ENCODE measurements at regions not wholly inside any gene's neighbourhood (a gene's known extent, or its start where the extent isn't known, plus 50 kb on each side); places are given as distances from the start of the nearest gene placed in this dataset.

DNA sequence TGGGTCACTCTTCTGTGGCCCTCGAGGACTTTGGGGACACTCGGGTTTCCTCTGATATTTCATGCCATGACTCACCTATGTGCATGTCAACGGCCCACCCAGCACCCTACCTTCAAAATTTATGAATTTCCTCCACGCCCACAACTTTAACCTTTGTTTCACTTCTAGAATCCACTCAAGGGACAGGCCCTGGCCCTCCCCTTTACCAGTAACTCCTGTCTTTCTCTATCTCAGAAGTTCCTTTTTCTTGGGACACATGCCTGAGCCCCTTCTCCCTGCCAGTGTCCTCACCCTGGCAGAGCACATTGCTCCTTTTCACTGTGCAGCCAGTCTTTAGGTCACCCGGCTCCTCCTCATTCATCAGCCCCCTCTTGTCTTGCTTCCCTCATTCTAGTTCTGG is 282.5 kb upstream of the KLF6 start:
- H3K27ac ChIP-seq (ENCODE audit: low read depth in 1 of 2, low read length in 2 of 2), result peak overlapping the region in 1 of 2 donors; percentile 37
- DNase-seq (ENCODE audit: low spot score), result no peak
- H3K27me3 ChIP-seq (ENCODE audit: control insufficient read depth in 4 of 4, insufficient read depth in 4 of 4, low read length in 3 of 4), result no peaks in the 10 kb centered on the region
- 69% methylated on average over 5 of the region's 5 CpGs for WGBS
- H3K4me3 ChIP-seq (ENCODE audit: low read depth in 1 of 3, low read length in 3 of 3), result no peak overlapping the region
- H3K9ac ChIP-seq (ENCODE audit: low read depth in 1 of 2, low read length in 2 of 2), result no peak overlapping the region
- TF ChIP-seq RXRA (IDR thresholded peaks at IDR 0.05) (no peak), FOXA2 (IDR thresholded peaks at IDR 0.05) (no peak), HNF4A (conservative IDR thresholded peaks at IDR 0.05) (no peak), SP1 (IDR thresholded peaks at IDR 0.05) (no peak), JUND (IDR thresholded peaks at IDR 0.05) (no peak), YY1 (IDR thresholded peaks at IDR 0.05) (no peak), HNF4G (IDR thresholded peaks at IDR 0.05) (no peak)
- TF ChIP-seq, protein P1, sequence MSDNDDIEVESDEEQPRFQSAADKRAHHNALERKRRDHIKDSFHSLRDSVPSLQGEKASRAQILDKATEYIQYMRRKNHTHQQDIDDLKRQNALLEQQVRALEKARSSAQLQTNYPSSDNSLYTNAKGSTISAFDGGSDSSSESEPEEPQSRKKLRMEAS (IDR thresholded peaks at IDR 0.05), result no peak
- TF ChIP-seq, protein P2, sequence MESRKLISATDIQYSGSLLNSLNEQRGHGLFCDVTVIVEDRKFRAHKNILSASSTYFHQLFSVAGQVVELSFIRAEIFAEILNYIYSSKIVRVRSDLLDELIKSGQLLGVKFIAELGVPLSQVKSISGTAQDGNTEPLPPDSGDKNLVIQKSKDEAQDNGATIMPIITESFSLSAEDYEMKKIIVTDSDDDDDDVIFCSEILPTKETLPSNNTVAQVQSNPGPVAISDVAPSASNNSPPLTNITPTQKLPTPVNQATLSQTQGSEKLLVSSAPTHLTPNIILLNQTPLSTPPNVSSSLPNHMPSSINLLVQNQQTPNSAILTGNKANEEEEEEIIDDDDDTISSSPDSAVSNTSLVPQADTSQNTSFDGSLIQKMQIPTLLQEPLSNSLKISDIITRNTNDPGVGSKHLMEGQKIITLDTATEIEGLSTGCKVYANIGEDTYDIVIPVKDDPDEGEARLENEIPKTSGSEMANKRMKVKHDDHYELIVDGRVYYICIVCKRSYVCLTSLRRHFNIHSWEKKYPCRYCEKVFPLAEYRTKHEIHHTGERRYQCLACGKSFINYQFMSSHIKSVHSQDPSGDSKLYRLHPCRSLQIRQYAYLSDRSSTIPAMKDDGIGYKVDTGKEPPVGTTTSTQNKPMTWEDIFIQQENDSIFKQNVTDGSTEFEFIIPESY (IDR thresholded peaks at IDR 0.05), result no peak
- TF ChIP-seq, protein P3, sequence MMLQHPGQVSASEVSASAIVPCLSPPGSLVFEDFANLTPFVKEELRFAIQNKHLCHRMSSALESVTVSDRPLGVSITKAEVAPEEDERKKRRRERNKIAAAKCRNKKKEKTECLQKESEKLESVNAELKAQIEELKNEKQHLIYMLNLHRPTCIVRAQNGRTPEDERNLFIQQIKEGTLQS (IDR thresholded peaks at IDR 0.05), result no peak
- TF ChIP-seq, protein P4, sequence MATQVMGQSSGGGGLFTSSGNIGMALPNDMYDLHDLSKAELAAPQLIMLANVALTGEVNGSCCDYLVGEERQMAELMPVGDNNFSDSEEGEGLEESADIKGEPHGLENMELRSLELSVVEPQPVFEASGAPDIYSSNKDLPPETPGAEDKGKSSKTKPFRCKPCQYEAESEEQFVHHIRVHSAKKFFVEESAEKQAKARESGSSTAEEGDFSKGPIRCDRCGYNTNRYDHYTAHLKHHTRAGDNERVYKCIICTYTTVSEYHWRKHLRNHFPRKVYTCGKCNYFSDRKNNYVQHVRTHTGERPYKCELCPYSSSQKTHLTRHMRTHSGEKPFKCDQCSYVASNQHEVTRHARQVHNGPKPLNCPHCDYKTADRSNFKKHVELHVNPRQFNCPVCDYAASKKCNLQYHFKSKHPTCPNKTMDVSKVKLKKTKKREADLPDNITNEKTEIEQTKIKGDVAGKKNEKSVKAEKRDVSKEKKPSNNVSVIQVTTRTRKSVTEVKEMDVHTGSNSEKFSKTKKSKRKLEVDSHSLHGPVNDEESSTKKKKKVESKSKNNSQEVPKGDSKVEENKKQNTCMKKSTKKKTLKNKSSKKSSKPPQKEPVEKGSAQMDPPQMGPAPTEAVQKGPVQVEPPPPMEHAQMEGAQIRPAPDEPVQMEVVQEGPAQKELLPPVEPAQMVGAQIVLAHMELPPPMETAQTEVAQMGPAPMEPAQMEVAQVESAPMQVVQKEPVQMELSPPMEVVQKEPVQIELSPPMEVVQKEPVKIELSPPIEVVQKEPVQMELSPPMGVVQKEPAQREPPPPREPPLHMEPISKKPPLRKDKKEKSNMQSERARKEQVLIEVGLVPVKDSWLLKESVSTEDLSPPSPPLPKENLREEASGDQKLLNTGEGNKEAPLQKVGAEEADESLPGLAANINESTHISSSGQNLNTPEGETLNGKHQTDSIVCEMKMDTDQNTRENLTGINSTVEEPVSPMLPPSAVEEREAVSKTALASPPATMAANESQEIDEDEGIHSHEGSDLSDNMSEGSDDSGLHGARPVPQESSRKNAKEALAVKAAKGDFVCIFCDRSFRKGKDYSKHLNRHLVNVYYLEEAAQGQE (IDR thresholded peaks at IDR 0.05), result no peak
- TF ChIP-seq, protein P5, sequence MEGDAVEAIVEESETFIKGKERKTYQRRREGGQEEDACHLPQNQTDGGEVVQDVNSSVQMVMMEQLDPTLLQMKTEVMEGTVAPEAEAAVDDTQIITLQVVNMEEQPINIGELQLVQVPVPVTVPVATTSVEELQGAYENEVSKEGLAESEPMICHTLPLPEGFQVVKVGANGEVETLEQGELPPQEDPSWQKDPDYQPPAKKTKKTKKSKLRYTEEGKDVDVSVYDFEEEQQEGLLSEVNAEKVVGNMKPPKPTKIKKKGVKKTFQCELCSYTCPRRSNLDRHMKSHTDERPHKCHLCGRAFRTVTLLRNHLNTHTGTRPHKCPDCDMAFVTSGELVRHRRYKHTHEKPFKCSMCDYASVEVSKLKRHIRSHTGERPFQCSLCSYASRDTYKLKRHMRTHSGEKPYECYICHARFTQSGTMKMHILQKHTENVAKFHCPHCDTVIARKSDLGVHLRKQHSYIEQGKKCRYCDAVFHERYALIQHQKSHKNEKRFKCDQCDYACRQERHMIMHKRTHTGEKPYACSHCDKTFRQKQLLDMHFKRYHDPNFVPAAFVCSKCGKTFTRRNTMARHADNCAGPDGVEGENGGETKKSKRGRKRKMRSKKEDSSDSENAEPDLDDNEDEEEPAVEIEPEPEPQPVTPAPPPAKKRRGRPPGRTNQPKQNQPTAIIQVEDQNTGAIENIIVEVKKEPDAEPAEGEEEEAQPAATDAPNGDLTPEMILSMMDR (IDR thresholded peaks at IDR 0.05; ENCODE audit: low read depth, low read length, missing input control), result no peak
- peaks cover 0 to 3% (median 0%) of the 10 kb centered on the region in 4 donors for H3K4me1 ChIP-seq (ENCODE audit: control insufficient read depth in 4 of 4, insufficient read depth in 4 of 4, low read length in 3 of 4)
- no peaks in the 10 kb centered on the region for H3K36me3 ChIP-seq (ENCODE audit: control insufficient read depth in 4 of 4, insufficient read depth in 3 of 4, low read depth in 1 of 4, low read length in 3 of 4)
- no peaks in the 10 kb centered on the region for H3K9me3 ChIP-seq (ENCODE audit: control insufficient read depth in 4 of 4, low read length in 3 of 4)

DNA sequence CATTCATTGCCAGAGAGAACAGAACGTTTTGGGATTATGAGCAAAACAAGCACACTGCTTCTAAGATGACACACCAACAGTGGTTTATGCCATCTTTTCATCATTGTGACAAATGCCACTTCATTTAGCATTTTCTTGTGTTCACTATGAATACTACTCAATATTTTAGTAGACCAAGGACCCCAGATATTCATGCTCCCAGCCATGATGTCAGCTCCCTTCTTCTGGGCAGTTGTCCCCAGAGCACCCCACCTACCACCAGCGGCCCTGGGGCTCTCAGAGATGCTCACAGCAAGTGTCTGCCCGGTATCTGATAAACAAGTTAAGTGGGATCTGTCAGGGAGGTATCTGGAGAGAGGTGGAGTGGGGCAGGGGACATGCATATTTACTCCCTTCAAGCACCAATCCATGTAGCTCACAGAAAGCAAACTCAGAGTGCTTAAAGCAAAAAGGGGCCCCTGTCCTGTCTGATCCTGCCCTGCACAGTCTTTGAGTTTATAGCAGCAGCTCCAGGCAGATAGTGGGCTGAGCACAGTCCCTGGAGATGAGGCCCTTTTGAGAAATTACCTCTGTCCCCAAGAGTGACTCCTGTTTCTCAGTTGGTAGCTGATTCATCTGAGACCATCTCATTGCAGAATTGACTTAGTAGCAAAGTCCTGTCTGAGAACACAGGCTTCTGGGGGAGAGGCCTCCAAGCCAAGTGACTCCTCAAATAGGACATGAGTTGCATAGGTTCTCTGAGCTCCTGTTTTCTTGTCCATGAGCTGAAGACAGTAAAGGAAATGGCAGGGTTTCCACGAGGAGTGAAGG is 281.8 kb upstream of the KLF6 start:
- Histone ChIP-seq H3K36me3 (ENCODE audit: control insufficient read depth in 4 of 4, insufficient read depth in 3 of 4, low read depth in 1 of 4, low read length in 3 of 4) (no peaks in the 10 kb centered on the region), H3K9ac (ENCODE audit: low read depth in 1 of 2, low read length in 2 of 2) (no peak overlapping the region), H3K9me3 (ENCODE audit: control insufficient read depth in 4 of 4, low read length in 3 of 4) (no peaks in the 10 kb centered on the region), H3K4me3 (ENCODE audit: low read depth in 1 of 3, low read length in 3 of 3) (no peak overlapping the region), H3K27ac (ENCODE audit: low read depth in 1 of 2, low read length in 2 of 2) (no peak overlapping the region), H3K4me1 (ENCODE audit: control insufficient read depth in 4 of 4, insufficient read depth in 4 of 4, low read length in 3 of 4) (peaks cover 0 to 3% (median 0%) of the 10 kb centered on the region in 4 donors), H3K27me3 (ENCODE audit: control insufficient read depth in 4 of 4, insufficient read depth in 4 of 4, low read length in 3 of 4) (no peaks in the 10 kb centered on the region)
- no peak for TF ChIP-seq NR2F2 (IDR thresholded peaks at IDR 0.05)
- no peak for TF ChIP-seq SP1 (IDR thresholded peaks at IDR 0.05)
- TF ChIP-seq, protein P5 (IDR thresholded peaks at IDR 0.05; ENCODE audit: low read depth, low read length, missing input control), result no peak
- TF ChIP-seq, protein P3 (IDR thresholded peaks at IDR 0.05), result no peak
- WGBS, result 66% methylated on average over 4 of the region's 4 CpGs
- DNase-seq (ENCODE audit: low spot score), result no peak

Measured in liver (tissue), 8 donors.